HG02798 (cell line): ENCODE measurements at regions not wholly inside any gene's neighbourhood (a gene's known extent, or its start where the extent isn't known, plus 50 kb on each side); places are given as distances from the start of the nearest gene placed in this dataset.
"Not testable (repeated sequence)": the region's sequence is repeated elsewhere in the genome, so short reads cannot be mapped to it uniquely, and the experiment has no call there.

ENCODE experiments used
- ATAC-seq: cut with Tn5 transposase; IDR thresholded peaks from one replicate; pipeline ENCODE4 v1.9.1; 2021; ENCODE audit warnings: mild to moderate bottlenecking; ENCODE audit not compliant: unreplicated experiment, poor library complexity

DNA sequence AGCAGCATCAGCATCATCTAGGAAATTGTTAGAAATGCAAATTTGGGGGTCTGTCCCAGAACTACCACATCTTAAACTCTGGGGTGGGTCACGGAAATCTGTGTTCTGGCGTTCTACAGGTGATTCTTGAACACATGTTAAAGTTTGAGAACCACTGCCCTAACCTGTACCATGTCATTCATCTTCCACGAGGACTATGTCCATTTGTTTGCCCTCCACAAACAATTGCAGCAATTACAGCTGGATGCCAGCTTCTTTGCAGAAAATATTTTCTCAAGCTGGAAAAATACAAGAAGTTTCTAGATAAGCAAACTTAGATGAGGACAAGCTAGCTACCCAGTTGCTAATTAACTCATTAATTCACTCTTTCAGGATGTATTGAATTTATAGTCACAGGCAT, 54.1 kb downstream of the MAFB start:
- no peak for ATAC-seq

GRCh38 chr20:40633123-40633850, 55.7 kb downstream of the MAFB start:
- no peak for ATAC-seq

GRCh38 chr20:40632346-40632976, 56.6 kb downstream of the MAFB start:
- ATAC-seq: no peak

- no peak for ATAC-seq
Observed at GRCh38 chr20:40631119-40631631, 57.9 kb downstream of the MAFB start.

GRCh38 chr20:40630713-40631112, 58.3 kb downstream of the MAFB start:
- ATAC-seq: no peak

GRCh38 chr20:40630099-40630498, 58.9 kb downstream of the MAFB start:
- ATAC-seq: no peak

DNA sequence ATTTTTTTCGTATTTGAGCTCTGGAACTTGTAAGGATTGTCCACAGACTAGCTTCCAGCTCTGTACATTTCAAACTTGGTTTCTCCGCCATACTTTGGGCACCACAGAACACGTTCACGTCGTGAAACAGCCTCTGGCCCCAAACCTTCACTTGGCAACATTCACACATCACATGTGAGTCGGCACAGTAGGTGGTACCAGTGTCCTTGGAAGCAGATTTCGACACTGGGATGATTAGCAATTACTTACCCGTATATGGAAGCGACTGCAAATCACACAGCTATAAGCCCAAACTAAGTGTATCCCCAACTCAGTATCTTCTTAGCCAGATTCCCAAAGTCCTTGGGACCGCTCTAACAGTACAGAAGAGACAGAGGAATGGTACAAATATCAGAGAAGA, 60.2 kb downstream of the MAFB start:
- ATAC-seq: no peak

DNA sequence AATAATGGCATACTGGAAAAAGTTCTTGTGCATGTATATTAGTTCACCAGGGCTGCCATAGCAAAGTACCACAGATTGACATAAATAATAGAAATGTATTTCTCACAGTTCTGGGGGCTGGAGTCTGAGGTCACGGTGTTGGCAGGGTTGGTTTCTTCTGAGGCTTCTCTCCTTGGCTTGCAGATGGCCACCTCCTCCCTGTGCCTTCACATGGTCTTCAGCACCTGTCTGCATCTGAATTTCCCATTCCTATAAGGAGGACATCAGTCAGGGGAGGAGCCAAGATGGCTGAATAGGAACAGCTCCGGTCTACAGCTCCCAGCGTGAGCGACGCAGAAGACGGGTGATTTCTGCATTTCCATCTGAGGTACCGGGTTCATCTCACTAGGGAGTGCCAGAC, 70.0 kb downstream of the MAFB start:
- not testable (repeated sequence) for ATAC-seq

DNA sequence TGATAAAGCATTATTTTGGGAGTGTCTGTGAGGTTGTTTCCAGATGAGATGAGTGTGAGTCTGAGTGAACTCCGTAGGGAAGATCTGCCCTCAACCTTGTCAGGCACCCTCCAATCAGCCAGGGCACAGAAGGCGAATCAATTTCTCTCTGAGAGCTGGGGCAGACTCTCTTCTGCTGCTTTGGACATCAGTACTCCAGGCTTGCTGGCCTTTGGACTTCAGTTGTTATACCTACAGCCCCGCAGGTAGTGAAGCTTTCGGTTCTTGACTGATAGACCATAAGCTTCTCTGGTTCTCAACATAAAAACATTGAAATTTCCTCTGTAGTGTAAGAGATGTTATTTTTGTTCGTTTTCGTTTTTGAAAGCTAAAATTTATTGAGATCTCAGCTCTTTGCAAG, 71.4 kb downstream of the MAFB start:
- no peak for ATAC-seq

DNA sequence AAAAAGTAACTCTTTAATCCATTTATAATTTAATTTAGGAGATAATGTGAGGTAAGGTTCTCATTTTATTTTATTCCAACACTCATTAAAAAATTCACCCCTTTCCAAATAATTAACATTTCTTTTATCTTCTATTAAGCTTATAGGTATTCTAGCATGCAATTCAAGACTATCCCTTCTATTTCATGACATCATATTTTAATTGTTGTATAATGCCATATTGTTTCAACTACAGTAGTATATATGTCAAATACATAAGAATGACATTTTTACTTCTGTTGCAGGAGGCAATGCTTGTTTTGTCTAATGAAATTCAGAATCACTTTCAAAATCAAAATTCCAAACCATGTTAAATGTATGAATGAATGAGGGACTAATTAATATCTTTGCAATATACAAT, 76.2 kb downstream of the MAFB start:
- no peak for ATAC-seq

DNA sequence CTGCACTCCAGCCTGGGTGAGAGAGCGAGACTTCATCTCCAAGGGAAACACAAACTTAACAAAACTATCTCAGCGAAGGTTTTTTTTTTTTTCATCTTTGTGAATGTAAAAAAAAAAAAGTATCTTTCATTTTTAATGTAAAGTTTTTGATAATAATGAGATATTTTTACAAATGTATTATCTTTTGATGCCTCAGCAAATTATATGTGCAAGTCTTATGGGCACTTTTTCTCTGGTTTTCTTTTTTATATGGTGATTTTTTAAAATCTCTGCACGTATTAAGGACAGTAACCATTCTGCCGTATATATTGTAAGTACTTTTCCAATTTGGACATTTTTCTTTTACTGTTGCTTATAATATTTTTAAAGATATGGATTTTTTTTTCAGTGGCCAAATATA, 76.8 kb downstream of the MAFB start:
- ATAC-seq: no peak

GRCh38 chr20:40610730-40611129, 78.3 kb downstream of the MAFB start:
- ATAC-seq: no peak

- ATAC-seq: no peak
Observed at GRCh38 chr20:40607927-40608326, 81.1 kb downstream of the MAFB start.

GRCh38 chr20:40606660-40607059, 82.4 kb downstream of the MAFB start:
- no peak for ATAC-seq

- ATAC-seq: no peak
Observed at GRCh38 chr20:40606237-40606636, 82.8 kb downstream of the MAFB start.

GRCh38 chr20:40604416-40604815, 84.6 kb downstream of the MAFB start:
- ATAC-seq: no peak

GRCh38 chr20:40603057-40603651, 85.9 kb downstream of the MAFB start:
- ATAC-seq: no peak

DNA sequence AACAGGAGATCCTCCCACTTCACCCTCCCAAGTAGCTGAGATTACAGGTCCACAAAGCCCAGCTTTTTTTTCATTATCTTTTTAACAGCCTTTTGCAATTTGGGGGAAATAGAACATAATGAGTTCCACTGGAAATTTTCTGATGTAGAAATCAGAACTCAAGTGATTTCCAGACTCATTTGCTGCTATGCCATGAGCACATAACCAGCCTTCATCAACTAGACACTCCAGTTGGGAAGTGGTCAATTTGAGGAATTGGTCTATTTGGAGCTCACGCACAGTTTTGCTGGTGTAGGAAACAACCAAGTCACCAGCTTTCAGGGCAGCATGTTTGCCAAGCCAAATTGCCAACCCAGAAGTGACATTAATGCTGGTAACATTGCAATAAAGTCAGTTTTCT, 86.7 kb downstream of the MAFB start:
- no peak for ATAC-seq

GRCh38 chr20:40600441-40601219, 88.4 kb downstream of the MAFB start:
- no peak for ATAC-seq

- ATAC-seq: no peak
Observed at GRCh38 chr20:40599987-40600386, 89.0 kb downstream of the MAFB start.

- no peak for ATAC-seq
Observed at GRCh38 chr20:40592941-40593340, 96.1 kb downstream of the MAFB start.
